NCI-H774 (cell line): ENCODE measurements at regions not wholly inside any gene's neighbourhood (a gene's known extent, or its start where the extent isn't known, plus 50 kb on each side); places are given as distances from the start of the nearest gene placed in this dataset.

Experiments
- DNase-seq: peaks from one replicate; lab custom pipeline; 2025; lab: John Stamatoyannopoulos, UW

GRCh38 chr10:113442336-113442735 lies 110.5 kb upstream of the HABP2 start:
- no peak for DNase-seq

- no peak for DNase-seq
Measured at GRCh38 chr10:113443141-113443925, 109.5 kb upstream of the HABP2 start.

- DNase-seq: no peak
Measured at GRCh38 chr10:113444766-113445365, 108.0 kb upstream of the HABP2 start.

GRCh38 chr10:113445736-113446135 lies 107.1 kb upstream of the HABP2 start:
- DNase-seq: no peak

- DNase-seq: no peak
Measured at GRCh38 chr10:113446739-113447138, 106.1 kb upstream of the HABP2 start.

GRCh38 chr10:113447278-113447677 lies 105.6 kb upstream of the HABP2 start:
- no peak for DNase-seq

GRCh38 chr10:113449006-113449695 lies 103.7 kb upstream of the HABP2 start:
- DNase-seq: no peak

- no peak for DNase-seq
Measured at GRCh38 chr10:113450046-113450804, 102.6 kb upstream of the HABP2 start.

GRCh38 chr10:113450906-113451305 lies 101.9 kb upstream of the HABP2 start:
- DNase-seq: no peak

GRCh38 chr10:113452146-113452845 lies 100.6 kb upstream of the HABP2 start:
- DNase-seq: no peak

GRCh38 chr10:113453351-113453750 lies 99.5 kb upstream of the HABP2 start:
- DNase-seq: no peak

- DNase-seq: no peak
Measured at GRCh38 chr10:113454341-113455061, 98.4 kb upstream of the HABP2 start.

GRCh38 chr10:113455947-113456346 lies 96.9 kb upstream of the HABP2 start:
- no peak for DNase-seq

GRCh38 chr10:113456741-113457140 lies 96.1 kb upstream of the HABP2 start:
- no peak for DNase-seq

- no peak for DNase-seq
Measured at GRCh38 chr10:113457408-113457807, 95.4 kb upstream of the HABP2 start.

- no peak for DNase-seq
Measured at GRCh38 chr10:113458451-113458850, 94.4 kb upstream of the HABP2 start.

- no peak for DNase-seq
Measured at GRCh38 chr10:113458944-113459343, 93.9 kb upstream of the HABP2 start.

- DNase-seq: no peak
Measured at GRCh38 chr10:113459626-113460280, 93.1 kb upstream of the HABP2 start.

GRCh38 chr10:113463083-113463482 lies 89.8 kb upstream of the HABP2 start:
- DNase-seq: no peak

GRCh38 chr10:113463777-113464176 lies 89.1 kb upstream of the HABP2 start:
- DNase-seq: no peak

GRCh38 chr10:113469796-113470195 lies 83.1 kb upstream of the HABP2 start:
- no peak for DNase-seq
